HG03575 (cell line): ENCODE measurements at regions not wholly inside any gene's neighbourhood (a gene's known extent, or its start where the extent isn't known, plus 50 kb on each side); places are given as distances from the start of the nearest gene placed in this dataset.
"Not testable (repeated sequence)": the region's sequence is repeated elsewhere in the genome, so short reads cannot be mapped to it uniquely, and the experiment has no call there.

Source experiments
- ATAC-seq: cut with Tn5 transposase; IDR thresholded peaks from one replicate; pipeline ENCODE4 v1.9.1; 2021; ENCODE audit not compliant: unreplicated experiment, insufficient number of reproducible peaks, low FRiP score; ENCODE audit errors: extremely low read depth

- ATAC-seq: no peak
Measured at GRCh38 chr7:113370910-113371309, 252.6 kb upstream of the SMIM30 start.

- no peak for ATAC-seq
Measured at GRCh38 chr7:113368256-113368655, 249.9 kb upstream of the SMIM30 start.

- no peak for ATAC-seq
Measured at GRCh38 chr7:113367041-113367586, 248.8 kb upstream of the SMIM30 start.

GRCh38 chr7:113366122-113366521 lies 247.8 kb upstream of the SMIM30 start:
- no peak for ATAC-seq

GRCh38 chr7:113349339-113349738 lies 231.0 kb upstream of the SMIM30 start:
- ATAC-seq: no peak

- no peak for ATAC-seq
Measured at GRCh38 chr7:113339661-113340060, 221.3 kb upstream of the SMIM30 start.

- ATAC-seq: no peak
Measured at GRCh38 chr7:113338071-113338696, 219.8 kb upstream of the SMIM30 start.

- not testable (repeated sequence) for ATAC-seq
Measured at GRCh38 chr7:113336838-113337237, 218.5 kb upstream of the SMIM30 start.

GRCh38 chr7:113331155-113331898 lies 213.0 kb upstream of the SMIM30 start:
- no peak for ATAC-seq

GRCh38 chr7:113321201-113321600 lies 202.8 kb upstream of the SMIM30 start:
- no peak for ATAC-seq

GRCh38 chr7:113320419-113320818 lies 202.1 kb upstream of the SMIM30 start:
- no peak for ATAC-seq

- no peak for ATAC-seq
Measured at GRCh38 chr7:113314594-113314993, 196.2 kb upstream of the SMIM30 start.

GRCh38 chr7:113308399-113308798 lies 190.0 kb upstream of the SMIM30 start:
- ATAC-seq: no peak

GRCh38 chr7:113307147-113307546 lies 188.8 kb upstream of the SMIM30 start:
- no peak for ATAC-seq

GRCh38 chr7:113306302-113306701 lies 187.9 kb upstream of the SMIM30 start:
- ATAC-seq: no peak

- no peak for ATAC-seq
Measured at GRCh38 chr7:113304104-113304503, 185.8 kb upstream of the SMIM30 start.

- ATAC-seq: not testable (repeated sequence)
Measured at GRCh38 chr7:113303388-113303787, 185.0 kb upstream of the SMIM30 start.

- ATAC-seq: no peak
Measured at GRCh38 chr7:113301983-113302382, 183.6 kb upstream of the SMIM30 start.

GRCh38 chr7:113301141-113301540 lies 182.8 kb upstream of the SMIM30 start:
- ATAC-seq: no peak

- no peak for ATAC-seq
Measured at GRCh38 chr7:113299748-113300147, 181.4 kb upstream of the SMIM30 start.
